ENCODE measurements at regions not wholly inside any gene's neighbourhood (a gene's known extent, or its start where the extent isn't known, plus 50 kb on each side); places are given as distances from the start of the nearest gene placed in this dataset.

- TF ChIP-seq CTCF (IDR thresholded peaks at IDR 0.05; ENCODE audit: low read depth, low read length) (no peak), EZH2phosphoT487 (IDR thresholded peaks at IDR 0.05; ENCODE audit: low read depth) (no peak)
Measured at GRCh38 chr2:2708575-2709430, 377.7 kb upstream of the MYT1L start.
